ENCODE measurements at regions not wholly inside any gene's neighbourhood (a gene's known extent, or its start where the extent isn't known, plus 50 kb on each side); places are given as distances from the start of the nearest gene placed in this dataset.

DNA sequence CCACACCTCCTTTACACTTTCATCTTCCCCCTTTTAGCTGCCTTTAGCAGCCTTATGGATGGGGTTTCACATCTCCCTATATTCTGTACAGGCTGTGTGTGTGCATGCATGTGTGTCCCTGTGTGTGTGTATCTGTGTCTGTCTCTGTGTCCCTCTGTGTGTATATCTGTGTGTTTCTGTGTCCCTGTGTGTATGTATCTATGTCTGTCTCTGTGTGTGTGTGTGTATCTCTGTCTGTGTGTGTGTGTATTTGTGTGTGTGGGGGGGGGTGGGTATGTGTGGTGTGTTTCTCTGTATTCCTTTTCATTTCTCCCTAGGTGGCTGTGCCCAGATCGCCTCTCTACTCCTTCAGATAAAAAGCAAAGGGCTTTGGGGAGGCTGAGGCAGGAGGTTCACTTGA lies 52.2 kb upstream of the CD83 start:
- DNase-seq, result no peak

DNA sequence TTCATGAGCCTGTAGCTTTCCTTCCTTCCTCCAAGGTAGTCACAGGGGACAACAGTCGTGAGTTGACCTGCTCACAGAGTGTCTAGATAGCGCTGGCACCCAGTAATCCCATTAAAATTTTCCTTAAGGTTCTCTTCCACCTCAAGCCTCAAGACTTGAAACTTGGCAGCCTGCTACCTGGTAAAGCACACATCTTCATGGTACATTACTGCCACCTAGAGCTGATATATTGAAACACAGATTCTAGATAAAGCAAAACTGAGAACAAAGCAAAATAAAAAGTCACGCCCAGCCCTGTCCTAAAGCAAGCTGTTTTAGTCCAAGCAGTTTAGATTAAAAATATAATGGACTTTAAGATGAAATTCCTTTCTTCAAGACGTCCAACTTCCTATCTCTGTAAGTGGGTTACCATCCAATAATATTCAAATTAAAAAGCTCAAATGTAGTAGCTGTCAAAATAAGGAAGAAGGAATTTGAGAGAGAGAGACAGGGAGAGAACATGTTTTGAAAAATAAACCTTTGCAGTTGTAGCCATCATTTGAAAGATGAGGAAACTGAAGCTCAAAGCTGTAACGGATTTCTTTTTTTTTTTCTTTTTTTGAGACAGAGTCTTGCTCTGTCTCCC lies 50.7 kb upstream of the CD83 start:
- DNase-seq, result no peak

DNA sequence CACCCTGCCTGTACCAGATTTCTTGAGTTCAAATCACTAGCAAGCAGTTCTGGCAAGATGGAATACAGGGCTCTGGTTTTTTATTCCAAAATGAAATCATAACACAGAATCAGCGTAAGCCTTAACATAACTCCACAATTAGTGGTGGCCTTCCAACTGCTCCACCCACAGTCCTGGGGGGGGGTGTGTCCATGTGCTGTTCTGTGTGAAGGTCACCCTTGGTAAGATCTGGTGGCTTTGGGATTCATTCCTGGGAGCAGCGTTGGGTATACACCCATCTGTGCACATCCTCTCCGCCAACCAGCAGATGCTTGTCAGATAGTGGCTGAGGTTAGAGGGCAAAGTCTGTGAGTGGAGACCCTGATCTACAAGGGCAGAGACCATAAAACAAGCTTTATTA lies 49.9 kb upstream of the CD83 start:
- DNase-seq, result no peak
